ENCODE measurements at regions not wholly inside any gene's neighbourhood (a gene's known extent, or its start where the extent isn't known, plus 50 kb on each side); places are given as distances from the start of the nearest gene placed in this dataset.

GRCh38 chr10:78768041-78768835 is 300.5 kb upstream of the ZMIZ1 start:
- no peak for DNase-seq (ENCODE audit: low read depth in 4 of 4, low spot score in 2 of 4)

- no peak for DNase-seq (ENCODE audit: low read depth in 4 of 4, low spot score in 2 of 4)
Measured at GRCh38 chr10:78768876-78769275, 299.9 kb upstream of the ZMIZ1 start.

GRCh38 chr10:78769526-78769925 is 299.2 kb upstream of the ZMIZ1 start:
- no peak for DNase-seq (ENCODE audit: low read depth in 4 of 4, low spot score in 2 of 4)

GRCh38 chr10:78770167-78771090 is 298.3 kb upstream of the ZMIZ1 start:
- no peak for DNase-seq (ENCODE audit: low read depth in 4 of 4, low spot score in 2 of 4)

- DNase-seq (ENCODE audit: low read depth in 4 of 4, low spot score in 2 of 4): no peak
Measured at GRCh38 chr10:78771260-78771659, 297.5 kb upstream of the ZMIZ1 start.

- DNase-seq (ENCODE audit: low read depth in 4 of 4, low spot score in 2 of 4): no peak
Measured at GRCh38 chr10:78771808-78772455, 296.8 kb upstream of the ZMIZ1 start.

GRCh38 chr10:78772486-78772885 is 296.3 kb upstream of the ZMIZ1 start:
- DNase-seq (ENCODE audit: low read depth in 4 of 4, low spot score in 2 of 4): no peak

GRCh38 chr10:78772986-78773530 is 295.7 kb upstream of the ZMIZ1 start:
- no peak for DNase-seq (ENCODE audit: low read depth in 4 of 4, low spot score in 2 of 4)

GRCh38 chr10:78774614-78774998 is 294.2 kb upstream of the ZMIZ1 start:
- DNase-seq (ENCODE audit: low read depth in 4 of 4, low spot score in 2 of 4): no peak

GRCh38 chr10:78774999-78775711 is 293.6 kb upstream of the ZMIZ1 start:
- no peak for DNase-seq (ENCODE audit: low read depth in 4 of 4, low spot score in 2 of 4)

- DNase-seq (ENCODE audit: low read depth in 4 of 4, low spot score in 2 of 4): no peak
Measured at GRCh38 chr10:78775891-78776290, 292.9 kb upstream of the ZMIZ1 start.

GRCh38 chr10:78776756-78777155 is 292.0 kb upstream of the ZMIZ1 start:
- DNase-seq (ENCODE audit: low read depth in 4 of 4, low spot score in 2 of 4): no peak

GRCh38 chr10:78777466-78777865 is 291.3 kb upstream of the ZMIZ1 start:
- DNase-seq (ENCODE audit: low read depth in 4 of 4, low spot score in 2 of 4): no peak

GRCh38 chr10:78777867-78778266 is 290.9 kb upstream of the ZMIZ1 start:
- DNase-seq (ENCODE audit: low read depth in 4 of 4, low spot score in 2 of 4): no peak

GRCh38 chr10:78778444-78779338 is 290.1 kb upstream of the ZMIZ1 start:
- no peak for DNase-seq (ENCODE audit: low read depth in 4 of 4, low spot score in 2 of 4)

- no peak for DNase-seq (ENCODE audit: low read depth in 4 of 4, low spot score in 2 of 4)
Measured at GRCh38 chr10:78779339-78779955, 289.3 kb upstream of the ZMIZ1 start.

GRCh38 chr10:78780551-78780961 is 288.2 kb upstream of the ZMIZ1 start:
- DNase-seq (ENCODE audit: low read depth in 4 of 4, low spot score in 2 of 4): no peak

GRCh38 chr10:78781251-78781913 is 287.4 kb upstream of the ZMIZ1 start:
- no peak for DNase-seq (ENCODE audit: low read depth in 4 of 4, low spot score in 2 of 4)
